Pancreas (tissue), 10 donors: ENCODE measurements at regions not wholly inside any gene's neighbourhood (a gene's known extent, or its start where the extent isn't known, plus 50 kb on each side); places are given as distances from the start of the nearest gene placed in this dataset.

Experiments used
- ATAC-seq, 4 donors: fragments of 200-7000 bp; cut with Tn5 transposase; one replicate each; pipeline versions ENCODE4 v1.8.0 to v1.9.1; 2020; ENCODE audit warnings: mild to moderate bottlenecking in 4 of 4, moderate library complexity in 4 of 4
- DNase-seq, 6 donors: peaks; one replicate each; pipeline ENCODE4 v3.0.0-alpha.2; 2020
- FAIRE-seq: peaks from 2 replicates; lab custom pipeline; 2012; peaks lifted over from hg19 to GRCh38; lab: Jason Lieb, UNC
- H3K27ac ChIP-seq, 4 donors: fragments of 200-600 bp; sonication (generic); 1 replicate in 3 of 4; 2 replicates in 1 of 4; pipeline versions ENCODE4 v1.5.0 to v1.8.0; 2020
- H3K27me3 ChIP-seq, 4 donors: fragments of 200-600 bp; one replicate each; pipeline ENCODE4 v1.8.0; 2021
- H3K36me3 ChIP-seq, 3 donors: fragments of 200-600 bp; sonication (generic) in 1 of 3; one replicate each; pipeline versions ENCODE4 v1.5.0 to v1.8.0; 2020 to 2021
- H3K4me1 ChIP-seq, 3 donors: fragments of 200-600 bp; one replicate each; pipeline ENCODE4 v1.8.0; 2021
- H3K4me3 ChIP-seq, 4 donors: fragments of 200-600 bp; sonication (generic) in 2 of 4; one replicate each; pipeline versions ENCODE4 v1.5.0 to v1.8.0; 2020 to 2021
- H3K9me3 ChIP-seq, 4 donors: fragments of 200-600 bp; one replicate each; pipeline ENCODE4 v1.8.0; 2021
- CTCF ChIP-seq, 4 donors: fragments of 200-600 bp; sonication (generic) in 3 of 4; IDR thresholded peaks; one replicate each; pipeline versions ENCODE4 v1.5.0 to v1.8.0; 2021; ENCODE audit warnings: antibody characterized with exemption in 4 of 4
- WGBS, 2 donors: extraction: QIAGEN DNeasy Blood & Tissue Kit; methylation state at CpG; one replicate each; pipeline ENCODE4 v1.1.7; 2013; 5-methylcytosine and 5-hydroxymethylcytosine counted together
- intact Hi-C, 3 donors: fragments of 100-400 bp; cut with DNase I; formaldehyde crosslinking; loops; one replicate each; pipeline versions ENCODE4 v1.11.1 to v1.14.2; 2022
- donor health status: healthy with polysubstance abuse.
- donor health status: DM: no; HTN: no; CAD: no; lungs with moderate emphysema.
- donor health status: DM: no; HTN: no; CAD: no.
- donor health status: control.
- donor health status: control.
- donor health status: Bipolar disorder and iron deficiency.
- donor health status: DM: yes; HTN: yes; CAD: no.
- donor health status: DM: no; HTN: no; CAD: no.
- donor health status: DM: no; HTN: no; CAD: no.
- donor health status: DM: yes; HTN: yes; CAD: no.

GRCh38 chr3:38916706-38917105 is 100.7 kb upstream of the SCN10A start:
- FAIRE-seq (no peak), ATAC-seq (no peak), DNase-seq (no peak)
- no peak overlapping the region for H3K27ac ChIP-seq
- no peaks in the 10 kb centered on the region for H3K4me1 ChIP-seq
- no peaks in the 10 kb centered on the region for H3K9me3 ChIP-seq
- TF ChIP-seq CTCF (IDR thresholded peaks at IDR 0.05), result no peak
- H3K27me3 ChIP-seq, result no peaks in the 10 kb centered on the region
- WGBS, 2 donors, result 87 to 97% methylated on average over 1 of the region's 1 CpG
- intact Hi-C loops, result no loop called here
- H3K4me3 ChIP-seq, result no peak overlapping the region
- no peaks in the 10 kb centered on the region for H3K36me3 ChIP-seq

- no peak overlapping the region for H3K4me3 ChIP-seq
- H3K27me3 ChIP-seq, result no peaks in the 10 kb centered on the region
- ATAC-seq (no peak), DNase-seq (no peak), FAIRE-seq (no peak)
- TF ChIP-seq CTCF (IDR thresholded peaks at IDR 0.05), result no peak
- 47 to 51% methylated on average over 1 of the region's 1 CpG for whole genome bisulfite sequencing, 2 donors
- no peaks in the 10 kb centered on the region for H3K36me3 ChIP-seq
- intact Hi-C loops, result no loop called here
- H3K9me3 ChIP-seq, result no peaks in the 10 kb centered on the region
- no peak overlapping the region for H3K27ac ChIP-seq
- H3K4me1 ChIP-seq, result no peaks in the 10 kb centered on the region
Observed at GRCh38 chr3:38907426-38907825, 91.4 kb upstream of the SCN10A start.

GRCh38 chr3:38890426-38890825 is 74.4 kb upstream of the SCN10A start:
- intact Hi-C loops, result no loop called here
- Histone ChIP-seq H3K27me3 (no peaks in the 10 kb centered on the region), H3K36me3 (no peaks in the 10 kb centered on the region), H3K27ac (no peak overlapping the region), H3K9me3 (no peaks in the 10 kb centered on the region), H3K4me3 (no peak overlapping the region), H3K4me1 (no peaks in the 10 kb centered on the region)
- 70 to 77% methylated on average over 4 of the region's 4 CpGs for WGBS, 2 donors
- no peak for TF ChIP-seq CTCF (IDR thresholded peaks at IDR 0.05)
- FAIRE-seq (no peak), DNase-seq (no peak), ATAC-seq (no peak)

- Histone ChIP-seq H3K4me3 (no peak overlapping the region), H3K4me1 (no peaks in the 10 kb centered on the region), H3K36me3 (no peaks in the 10 kb centered on the region), H3K27me3 (no peaks in the 10 kb centered on the region), H3K9me3 (no peaks in the 10 kb centered on the region), H3K27ac (peak overlapping the region in 2 of 4 donors; percentile 48 to 56)
- no peak for TF ChIP-seq CTCF (IDR thresholded peaks at IDR 0.05)
- intact Hi-C loops, result no loop called here
- FAIRE-seq (no peak), DNase-seq (no peak), ATAC-seq (peak; percentile 50 to 91 (median 83))
Observed at GRCh38 chr3:38878646-38879045, 62.6 kb upstream of the SCN10A start.
